Adipocyte (in vitro differentiated cells): ENCODE measurements at regions not wholly inside any gene's neighbourhood (a gene's known extent, or its start where the extent isn't known, plus 50 kb on each side); places are given as distances from the start of the nearest gene placed in this dataset.

Experiments used
- DNase-seq: peaks from one replicate; pipeline ENCODE4 v3.0.0-alpha.2; 2015; ENCODE audit warnings: low read depth
- H3K27me3 ChIP-seq: replicated peaks from 2 replicates; pipeline ENCODE4 v1.7.0; 2013; ENCODE audit warnings: mild to moderate bottlenecking, low read length, moderate library complexity; ENCODE audit not compliant: control insufficient read depth, insufficient read depth
- H3K36me3 ChIP-seq: 2 replicates; pipeline ENCODE4 v1.7.0; 2013; ENCODE audit warnings: low read length, mild to moderate bottlenecking, moderate library complexity; ENCODE audit not compliant: control insufficient read depth, insufficient read depth, severe bottlenecking
- H3K4me1 ChIP-seq: 2 replicates; pipeline ENCODE4 v1.7.0; 2013; ENCODE audit warnings: mild to moderate bottlenecking, low read length, moderate library complexity; ENCODE audit not compliant: control insufficient read depth, insufficient read depth
- H3K4me3 ChIP-seq: 2 replicates; pipeline ENCODE4 v1.7.0; 2013; ENCODE audit warnings: mild to moderate bottlenecking, low read length, moderate library complexity
- H3K9ac ChIP-seq: 2 replicates; pipeline ENCODE4 v1.7.0; 2013; ENCODE audit warnings: mild to moderate bottlenecking, low read length, moderate library complexity
- H3K9me3 ChIP-seq: 2 replicates; pipeline ENCODE4 v1.7.0; 2013; ENCODE audit warnings: mild to moderate bottlenecking, low read length, moderate library complexity; ENCODE audit not compliant: control insufficient read depth

DNA sequence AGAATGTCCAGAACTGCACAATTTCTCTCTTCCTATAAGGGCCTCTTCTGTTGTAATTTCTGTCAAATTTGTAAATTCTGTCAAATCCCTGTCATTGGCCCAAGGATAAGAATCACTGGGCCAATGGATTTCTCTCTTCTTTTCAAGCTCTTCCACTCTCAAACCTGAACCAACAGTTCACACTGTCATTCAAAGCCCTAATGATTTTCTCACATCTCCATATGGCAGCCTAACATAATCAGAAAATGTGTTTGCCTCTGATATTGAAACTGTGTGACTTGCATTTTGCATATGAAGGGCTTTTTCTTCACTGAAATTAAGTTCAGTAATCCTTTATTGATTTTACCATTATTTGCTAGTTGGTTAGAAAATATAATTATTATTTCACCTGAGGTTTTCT, 1349.1 kb downstream of the FSTL5 start:
- no peak overlapping the region for H3K4me3 ChIP-seq
- H3K36me3 ChIP-seq, result no peaks in the 10 kb centered on the region
- DNase-seq, result no peak
- no peaks in the 10 kb centered on the region for H3K27me3 ChIP-seq
- H3K9ac ChIP-seq, result no peak overlapping the region
- no peaks in the 10 kb centered on the region for H3K9me3 ChIP-seq
- H3K4me1 ChIP-seq, result no peaks in the 10 kb centered on the region

- Histone ChIP-seq H3K9ac (no peak overlapping the region), H3K9me3 (no peaks in the 10 kb centered on the region), H3K4me1 (no peaks in the 10 kb centered on the region), H3K36me3 (no peaks in the 10 kb centered on the region), H3K27me3 (no peaks in the 10 kb centered on the region), H3K4me3 (no peak overlapping the region)
- DNase-seq, result no peak
These were observed 1345.2 kb downstream of the FSTL5 start for GRCh38 chr4:160818571-160818970.

- no peaks in the 10 kb centered on the region for H3K4me1 ChIP-seq
- H3K9me3 ChIP-seq, result no peaks in the 10 kb centered on the region
- no peak for DNase-seq
- H3K9ac ChIP-seq, result no peak overlapping the region
- no peak overlapping the region for H3K4me3 ChIP-seq
- no peaks in the 10 kb centered on the region for H3K36me3 ChIP-seq
- no peaks in the 10 kb centered on the region for H3K27me3 ChIP-seq
These were observed 1344.0 kb downstream of the FSTL5 start for GRCh38 chr4:160819791-160820190.

GRCh38 chr4:160824481-160824880, 1339.3 kb downstream of the FSTL5 start:
- DNase-seq, result no peak
- no peaks in the 10 kb centered on the region for H3K4me1 ChIP-seq
- no peaks in the 10 kb centered on the region for H3K9me3 ChIP-seq
- H3K27me3 ChIP-seq, result no peaks in the 10 kb centered on the region
- H3K4me3 ChIP-seq, result no peak overlapping the region
- H3K36me3 ChIP-seq, result no peaks in the 10 kb centered on the region
- H3K9ac ChIP-seq, result no peak overlapping the region

DNA sequence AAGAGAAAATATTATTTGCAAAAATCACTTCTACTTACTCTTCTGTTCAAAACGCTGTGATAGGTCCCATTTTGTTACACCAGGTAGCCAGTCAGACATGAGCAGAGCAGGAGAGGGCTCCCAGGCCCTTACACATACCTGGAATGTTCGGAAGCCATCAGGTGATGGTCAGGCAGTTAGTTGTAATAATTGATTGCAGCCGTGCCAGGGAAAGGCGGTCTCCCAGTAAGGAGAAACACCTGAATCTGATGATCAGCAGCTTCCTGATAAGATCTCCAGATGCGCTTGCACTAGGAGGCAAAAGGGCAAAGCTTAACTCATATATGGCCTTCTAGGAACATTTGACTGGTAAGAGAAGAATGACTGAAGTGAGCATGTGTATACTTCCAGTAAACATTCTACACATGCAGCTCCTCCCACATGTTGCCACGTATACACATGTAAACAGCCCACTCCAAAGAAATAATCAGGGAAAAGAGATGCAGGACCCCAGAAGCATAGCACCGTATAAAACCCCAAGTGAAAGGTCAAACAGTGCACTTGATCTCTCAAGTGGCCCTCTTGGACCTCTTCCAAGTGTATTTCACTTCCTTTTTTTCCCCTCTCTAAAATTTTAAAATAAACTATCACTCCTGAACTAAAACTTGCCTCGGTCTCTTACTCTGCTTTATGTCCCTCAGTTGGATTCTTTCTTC, 1338.0 kb downstream of the FSTL5 start:
- H3K9ac ChIP-seq, result no peak overlapping the region
- no peaks in the 10 kb centered on the region for H3K27me3 ChIP-seq
- no peaks in the 10 kb centered on the region for H3K9me3 ChIP-seq
- DNase-seq, result no peak
- no peaks in the 10 kb centered on the region for H3K4me1 ChIP-seq
- H3K4me3 ChIP-seq, result no peak overlapping the region
- no peaks in the 10 kb centered on the region for H3K36me3 ChIP-seq

- H3K4me1 ChIP-seq, result no peaks in the 10 kb centered on the region
- DNase-seq, result no peak
- H3K36me3 ChIP-seq, result no peaks in the 10 kb centered on the region
- no peaks in the 10 kb centered on the region for H3K9me3 ChIP-seq
- H3K9ac ChIP-seq, result no peak overlapping the region
- H3K27me3 ChIP-seq, result no peaks in the 10 kb centered on the region
- no peak overlapping the region for H3K4me3 ChIP-seq
These were observed 1337.5 kb downstream of the FSTL5 start for GRCh38 chr4:160826339-160826679.

GRCh38 chr4:160831165-160831922, 1332.5 kb downstream of the FSTL5 start:
- H3K4me3 ChIP-seq, result no peak overlapping the region
- no peaks in the 10 kb centered on the region for H3K9me3 ChIP-seq
- H3K36me3 ChIP-seq, result no peaks in the 10 kb centered on the region
- DNase-seq, result no peak
- no peaks in the 10 kb centered on the region for H3K4me1 ChIP-seq
- no peak overlapping the region for H3K9ac ChIP-seq
- H3K27me3 ChIP-seq, result no peaks in the 10 kb centered on the region

DNA sequence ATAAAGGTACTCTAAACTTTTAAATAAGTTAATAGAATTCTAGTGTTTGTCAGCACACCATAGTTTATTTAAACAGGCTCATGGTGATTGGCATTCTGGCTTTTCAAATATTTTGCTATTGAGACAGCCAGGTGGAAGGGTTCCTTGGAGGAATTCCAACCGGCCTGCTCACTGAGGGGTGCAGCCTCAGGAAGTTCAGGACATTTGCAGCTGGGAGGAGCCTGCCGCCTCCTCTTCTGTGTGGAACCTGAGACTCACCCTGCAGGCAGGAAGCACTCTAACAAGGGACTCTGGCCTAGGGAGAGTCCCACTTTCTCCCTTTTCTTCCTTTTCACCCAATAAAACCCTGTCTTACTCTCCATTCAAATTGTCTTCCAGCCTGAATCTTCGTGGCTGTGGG, 1328.0 kb downstream of the FSTL5 start:
- Histone ChIP-seq H3K36me3 (no peaks in the 10 kb centered on the region), H3K9me3 (no peaks in the 10 kb centered on the region), H3K9ac (no peak overlapping the region), H3K27me3 (no peaks in the 10 kb centered on the region), H3K4me1 (no peaks in the 10 kb centered on the region), H3K4me3 (no peak overlapping the region)
- no peak for DNase-seq

- no peak for DNase-seq
- Histone ChIP-seq H3K9me3 (no peaks in the 10 kb centered on the region), H3K9ac (no peak overlapping the region), H3K36me3 (no peaks in the 10 kb centered on the region), H3K27me3 (no peaks in the 10 kb centered on the region), H3K4me1 (no peaks in the 10 kb centered on the region), H3K4me3 (no peak overlapping the region)
These were observed 1327.4 kb downstream of the FSTL5 start for GRCh38 chr4:160836431-160836830.

DNA sequence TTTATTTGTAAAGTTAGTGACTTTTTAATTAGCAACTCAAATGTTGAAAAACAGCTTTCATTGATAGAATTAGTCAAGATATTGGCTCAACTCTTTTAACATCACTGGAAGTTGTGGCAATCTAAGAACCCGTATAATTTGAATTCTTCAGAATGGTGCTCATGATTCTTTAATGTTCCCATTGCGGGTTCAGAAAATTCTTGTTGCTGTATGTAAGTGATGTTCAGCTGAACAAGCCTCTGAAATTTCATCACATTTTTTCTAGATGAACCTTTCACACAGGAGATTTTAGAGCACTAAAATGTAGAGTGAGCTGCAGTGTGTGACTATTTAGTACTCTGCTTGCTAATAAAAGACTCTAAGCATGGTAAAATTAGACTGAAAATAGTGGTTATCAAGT, 1317.7 kb downstream of the FSTL5 start:
- no peak for DNase-seq
- no peaks in the 10 kb centered on the region for H3K4me1 ChIP-seq

GRCh38 chr4:160847228-160847627, 1316.6 kb downstream of the FSTL5 start:
- Histone ChIP-seq H3K27me3 (no peaks in the 10 kb centered on the region), H3K36me3 (no peaks in the 10 kb centered on the region), H3K4me1 (no peaks in the 10 kb centered on the region), H3K4me3 (no peak overlapping the region), H3K9me3 (no peaks in the 10 kb centered on the region), H3K9ac (no peak overlapping the region)
- no peak for DNase-seq

More for the DNA sequence above, 1317.7 kb downstream of the FSTL5 start:
- Histone ChIP-seq H3K9me3 (no peaks in the 10 kb centered on the region), H3K9ac (no peak overlapping the region), H3K4me3 (no peak overlapping the region), H3K36me3 (no peaks in the 10 kb centered on the region), H3K27me3 (no peaks in the 10 kb centered on the region)
